Skeletal muscle satellite cell (primary cell): ENCODE measurements at regions not wholly inside any gene's neighbourhood (a gene's known extent, or its start where the extent isn't known, plus 50 kb on each side); places are given as distances from the start of the nearest gene placed in this dataset.

Experiments used
- H3K27me3 ChIP-seq: 2 replicates; pipeline ENCODE4 v1.7.0; 2013; ENCODE audit warnings: low read length; ENCODE audit not compliant: control insufficient read depth, insufficient read depth
- H3K36me3 ChIP-seq: 2 replicates; pipeline ENCODE4 v1.7.0; 2013; ENCODE audit warnings: mild to moderate bottlenecking, control low read depth, low read length; ENCODE audit not compliant: insufficient read depth
- H3K4me1 ChIP-seq: 2 replicates; pipeline ENCODE4 v1.7.0; 2013; ENCODE audit warnings: low read length; ENCODE audit not compliant: control insufficient read depth, insufficient read depth
- H3K4me2 ChIP-seq: 2 replicates; pipeline ENCODE4 v1.7.0; 2013; ENCODE audit warnings: mild to moderate bottlenecking, low read length
- H3K4me3 ChIP-seq: 2 replicates; pipeline ENCODE4 v1.7.0; 2013; ENCODE audit warnings: low read length
- H3K9ac ChIP-seq: 2 replicates; pipeline ENCODE4 v1.7.0; 2013; ENCODE audit warnings: mild to moderate bottlenecking, low read depth, low read length, moderate library complexity
- H3K9me3 ChIP-seq: replicated peaks from 2 replicates; pipeline ENCODE4 v1.7.0; 2013; ENCODE audit warnings: mild to moderate bottlenecking, control low read depth, low read length

DNA sequence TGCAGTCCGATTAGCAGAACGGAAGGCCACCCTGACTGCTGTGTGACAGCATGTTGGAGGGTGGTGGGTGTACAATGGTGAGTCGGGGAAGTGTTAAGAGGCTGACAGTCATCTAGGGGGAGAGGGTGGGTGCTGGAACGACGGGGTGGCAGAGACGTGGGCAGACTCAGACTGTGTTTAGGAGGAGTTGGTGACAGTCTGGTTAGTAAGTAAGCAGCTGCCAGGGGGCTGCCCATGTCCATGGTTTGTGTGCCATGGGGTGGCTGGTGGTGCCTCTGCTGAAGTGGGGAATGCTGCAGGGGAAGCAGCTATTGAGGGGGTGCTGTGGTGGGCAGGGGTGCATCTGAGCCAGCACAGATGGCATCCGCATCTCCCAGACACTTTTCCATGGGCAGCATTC lies 51.3 kb upstream of the BOD1 start:
- Histone ChIP-seq H3K9me3 (no peaks in the 10 kb centered on the region), H3K4me2 (no peak overlapping the region), H3K36me3 (no peaks in the 10 kb centered on the region), H3K9ac (no peak overlapping the region), H3K4me1 (peaks cover 17% of the 10 kb centered on the region), H3K4me3 (no peak overlapping the region), H3K27me3 (peaks cover 12% of the 10 kb centered on the region)

DNA sequence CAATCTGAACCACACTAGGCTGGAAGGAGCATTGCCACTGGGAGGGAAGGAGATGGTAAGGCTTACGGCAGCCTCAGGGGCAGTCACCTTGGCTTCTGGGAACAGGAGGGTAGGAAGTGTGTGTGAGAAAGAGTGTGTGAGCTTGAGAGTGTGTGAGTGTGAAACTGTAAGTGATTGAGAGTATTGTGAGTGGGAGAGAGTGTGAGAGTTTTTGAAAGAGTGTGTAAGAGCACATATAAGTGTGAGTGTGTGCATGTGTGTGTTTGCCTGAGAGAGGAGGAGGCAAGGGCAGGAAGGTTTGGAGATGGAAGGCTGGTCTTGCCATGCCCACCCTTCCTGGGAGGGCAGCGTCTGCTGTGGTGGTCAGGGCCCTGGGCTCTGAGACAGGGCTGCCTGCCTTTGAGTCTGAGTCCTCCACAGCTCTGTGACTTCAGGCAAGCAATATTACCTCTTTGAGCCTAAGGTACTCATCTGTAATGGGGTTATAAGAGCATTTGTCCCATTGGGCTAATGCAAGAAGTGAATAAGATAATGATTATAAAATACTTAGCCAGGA lies 51.9 kb upstream of the BOD1 start:
- Histone ChIP-seq H3K4me3 (no peak overlapping the region), H3K4me1 (peaks cover 17% of the 10 kb centered on the region), H3K9ac (no peak overlapping the region), H3K9me3 (no peaks in the 10 kb centered on the region), H3K27me3 (peaks cover 17% of the 10 kb centered on the region), H3K4me2 (no peak overlapping the region), H3K36me3 (no peaks in the 10 kb centered on the region)

DNA sequence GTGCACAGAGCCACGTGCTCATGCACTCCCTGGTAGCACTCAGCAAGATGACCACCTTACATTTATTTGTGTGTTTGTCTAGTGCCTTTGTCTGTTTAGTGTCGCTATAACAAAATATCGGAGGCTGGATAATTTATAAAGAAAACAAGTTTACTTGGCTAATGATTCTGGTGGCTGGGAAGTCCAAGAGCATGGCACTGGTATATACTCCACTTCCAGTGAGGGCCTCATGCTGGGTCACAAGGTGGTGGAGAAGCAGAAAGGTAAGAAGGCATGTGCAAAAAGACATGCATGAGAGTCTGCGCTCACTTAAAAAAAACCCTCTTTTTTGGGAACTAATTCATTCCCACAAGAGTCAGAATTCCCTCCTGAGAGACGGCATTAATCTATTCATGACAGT lies 52.5 kb upstream of the BOD1 start:
- Histone ChIP-seq H3K36me3 (no peaks in the 10 kb centered on the region), H3K4me1 (peaks cover 17% of the 10 kb centered on the region), H3K9ac (no peak overlapping the region), H3K27me3 (peaks cover 17% of the 10 kb centered on the region), H3K9me3 (no peaks in the 10 kb centered on the region), H3K4me2 (no peak overlapping the region), H3K4me3 (no peak overlapping the region)

DNA sequence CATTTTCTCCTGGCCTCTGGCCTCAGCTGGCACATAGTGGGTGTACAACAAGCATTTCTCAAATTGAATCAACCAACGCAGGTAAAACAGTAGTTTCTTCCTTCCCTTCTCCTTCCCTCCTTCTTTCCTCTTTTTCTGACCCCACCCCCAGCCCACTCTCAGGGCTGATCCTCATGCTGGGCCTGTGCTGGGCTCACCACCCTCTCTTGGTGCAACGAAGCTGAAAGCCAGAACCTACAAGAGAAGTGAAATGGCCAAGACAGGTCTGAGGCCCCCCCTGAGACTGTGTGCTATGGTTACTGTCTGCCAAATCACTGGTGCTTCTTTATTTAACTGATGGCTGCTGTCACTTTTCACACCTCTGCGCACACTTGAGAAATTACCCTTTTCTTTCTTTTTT lies 53.0 kb upstream of the BOD1 start:
- H3K4me1 ChIP-seq: peaks cover 17% of the 10 kb centered on the region
- H3K36me3 ChIP-seq: no peaks in the 10 kb centered on the region
- no peak overlapping the region for H3K9ac ChIP-seq
- H3K4me2 ChIP-seq: no peak overlapping the region
- no peak overlapping the region for H3K4me3 ChIP-seq
- H3K9me3 ChIP-seq: no peaks in the 10 kb centered on the region
- H3K27me3 ChIP-seq: peaks cover 17% of the 10 kb centered on the region

DNA sequence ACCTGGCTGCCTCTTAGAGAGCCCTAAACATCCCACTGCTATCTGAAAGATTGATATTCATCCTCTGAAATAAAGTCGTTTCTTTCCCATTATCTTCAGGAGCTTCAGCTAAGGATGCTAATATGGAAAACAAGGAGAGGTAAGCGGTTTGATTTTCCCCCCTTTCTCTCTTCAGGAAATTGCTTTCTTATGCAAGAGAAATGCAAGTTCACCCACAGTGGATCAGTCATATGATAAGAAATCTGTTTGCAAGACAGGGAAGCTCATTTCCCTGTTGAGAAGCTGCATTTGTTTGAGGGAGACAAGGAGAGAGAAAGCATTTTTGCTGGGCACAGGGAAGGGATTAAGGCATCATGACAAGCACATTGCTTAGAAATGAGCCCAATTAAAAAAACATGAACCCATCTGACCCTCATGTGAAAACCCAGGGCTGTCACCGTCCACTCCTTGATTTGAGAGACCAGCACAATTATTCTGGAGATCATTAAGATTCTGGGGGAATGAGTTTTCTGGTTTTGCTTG lies 53.7 kb upstream of the BOD1 start:
- Histone ChIP-seq H3K27me3 (peaks cover 17% of the 10 kb centered on the region), H3K4me3 (no peak overlapping the region), H3K9ac (no peak overlapping the region), H3K4me2 (peak overlapping the region; percentile 77), H3K36me3 (no peaks in the 10 kb centered on the region), H3K4me1 (peaks cover 17% of the 10 kb centered on the region), H3K9me3 (no peaks in the 10 kb centered on the region)

DNA sequence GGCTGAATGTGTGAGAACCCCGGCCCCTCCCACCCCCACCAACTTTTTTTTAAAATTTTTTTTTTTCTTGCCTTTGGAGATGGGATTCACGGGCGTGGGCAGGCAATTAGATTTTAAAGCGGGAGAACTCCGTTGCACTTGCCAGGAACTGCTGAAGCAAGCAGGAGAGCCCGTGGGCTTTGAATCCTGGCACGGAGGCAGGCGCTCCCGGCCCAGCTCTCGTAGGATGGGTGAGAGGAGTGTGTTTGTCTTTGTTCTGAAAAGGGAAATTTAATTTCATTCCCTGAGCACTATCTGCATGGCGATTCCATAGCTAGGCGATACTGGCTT lies 54.3 kb upstream of the BOD1 start:
- no peak overlapping the region for H3K9ac ChIP-seq
- no peak overlapping the region for H3K4me3 ChIP-seq

DNA sequence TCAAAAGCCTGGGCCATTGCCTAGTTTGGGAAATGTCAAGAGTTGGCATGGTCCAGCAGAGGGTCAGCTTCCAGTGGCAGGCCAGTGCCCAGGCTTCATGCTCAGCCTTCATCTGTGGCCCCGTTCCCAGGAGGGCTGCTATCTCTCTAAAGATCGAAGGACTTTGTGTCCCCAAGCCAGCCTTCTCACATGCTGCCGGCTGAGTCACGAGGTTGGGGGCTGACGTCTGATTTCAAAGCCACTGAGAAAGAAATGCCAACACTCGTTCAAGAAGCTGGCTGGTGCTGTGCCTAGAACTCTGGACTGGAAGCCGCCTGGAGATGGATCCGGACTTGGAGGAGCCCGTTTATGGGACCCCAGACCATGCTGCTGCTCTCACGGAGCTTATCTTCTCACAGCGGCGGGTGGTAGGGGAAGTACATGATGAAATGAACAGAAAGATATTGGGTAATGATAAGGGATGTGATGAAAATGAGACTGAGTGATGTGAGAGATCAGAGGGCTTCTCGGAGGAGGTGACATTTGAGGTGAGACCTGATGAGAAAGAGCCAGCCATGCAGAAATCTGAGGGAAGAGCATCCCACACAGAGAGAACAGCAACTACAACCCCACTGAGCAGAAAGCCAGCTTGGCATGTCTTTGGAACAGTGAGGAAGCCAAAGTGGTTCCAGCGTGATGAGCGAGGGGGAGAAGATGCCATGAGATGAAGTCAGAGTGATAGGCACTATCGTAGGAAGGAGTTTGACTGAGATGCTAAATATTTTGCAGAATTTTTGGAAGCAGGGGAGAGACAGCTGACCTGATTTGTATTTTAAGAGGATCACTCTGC lies 54.9 kb upstream of the BOD1 start:
- Histone ChIP-seq H3K9ac (no peak overlapping the region), H3K4me3 (peak overlapping the region; percentile 12), H3K36me3 (no peaks in the 10 kb centered on the region), H3K9me3 (no peaks in the 10 kb centered on the region), H3K4me2 (peak overlapping the region; percentile 77), H3K4me1 (peaks cover 17% of the 10 kb centered on the region), H3K27me3 (peaks cover 17% of the 10 kb centered on the region)

More for the DNA sequence above, 54.3 kb upstream of the BOD1 start:
- peak overlapping the region; percentile 77 for H3K4me2 ChIP-seq
- H3K36me3 ChIP-seq: no peaks in the 10 kb centered on the region
- H3K9me3 ChIP-seq: no peaks in the 10 kb centered on the region
- H3K4me1 ChIP-seq: peaks cover 17% of the 10 kb centered on the region
- peaks cover 17% of the 10 kb centered on the region for H3K27me3 ChIP-seq

DNA sequence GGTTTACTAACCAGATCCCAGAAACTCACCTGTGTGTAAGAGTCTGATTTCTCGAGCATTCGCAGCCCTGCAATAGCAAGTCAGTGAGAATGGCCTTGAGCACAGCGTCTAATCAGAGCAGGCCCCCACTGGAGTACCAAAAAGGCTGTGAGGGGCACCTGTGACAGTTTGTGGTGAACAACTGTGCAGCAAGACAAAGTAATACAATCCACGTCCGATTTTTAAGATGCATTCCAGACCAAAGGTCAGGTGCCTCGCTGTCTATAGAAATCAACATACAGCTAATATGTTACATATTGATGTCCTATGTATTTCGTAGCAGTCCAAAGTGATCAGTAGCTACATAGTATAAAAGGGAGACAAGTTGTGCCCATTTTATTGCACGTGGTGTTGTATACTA lies 55.7 kb upstream of the BOD1 start:
- Histone ChIP-seq H3K4me1 (peaks cover 17% of the 10 kb centered on the region), H3K4me2 (no peak overlapping the region), H3K27me3 (peaks cover 17% of the 10 kb centered on the region), H3K9ac (no peak overlapping the region), H3K36me3 (no peaks in the 10 kb centered on the region), H3K9me3 (no peaks in the 10 kb centered on the region), H3K4me3 (no peak overlapping the region)

DNA sequence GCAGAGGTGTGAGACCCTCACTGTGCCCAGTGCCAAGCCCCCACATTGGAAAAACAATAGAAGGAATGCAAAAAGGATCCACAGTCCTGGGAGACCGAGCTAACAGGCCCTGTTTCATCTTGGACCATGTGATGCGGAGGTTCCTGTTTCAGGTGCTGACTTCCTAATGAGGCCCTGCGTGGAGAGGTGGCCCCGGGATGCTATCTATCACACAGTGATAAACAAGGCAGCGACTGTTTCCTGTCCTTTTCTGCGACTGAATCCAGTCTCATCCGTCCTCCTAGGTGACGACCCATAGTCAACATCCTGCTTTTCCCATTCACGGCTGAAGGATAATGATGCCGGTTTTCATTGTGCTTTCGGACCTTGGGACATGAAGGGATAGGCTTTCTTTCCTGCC lies 56.4 kb upstream of the BOD1 start:
- no peak overlapping the region for H3K4me2 ChIP-seq
- H3K9me3 ChIP-seq: no peaks in the 10 kb centered on the region
- H3K27me3 ChIP-seq: peaks cover 17% of the 10 kb centered on the region
- H3K4me1 ChIP-seq: peaks cover 17% of the 10 kb centered on the region
- no peaks in the 10 kb centered on the region for H3K36me3 ChIP-seq
- no peak overlapping the region for H3K4me3 ChIP-seq
- no peak overlapping the region for H3K9ac ChIP-seq

DNA sequence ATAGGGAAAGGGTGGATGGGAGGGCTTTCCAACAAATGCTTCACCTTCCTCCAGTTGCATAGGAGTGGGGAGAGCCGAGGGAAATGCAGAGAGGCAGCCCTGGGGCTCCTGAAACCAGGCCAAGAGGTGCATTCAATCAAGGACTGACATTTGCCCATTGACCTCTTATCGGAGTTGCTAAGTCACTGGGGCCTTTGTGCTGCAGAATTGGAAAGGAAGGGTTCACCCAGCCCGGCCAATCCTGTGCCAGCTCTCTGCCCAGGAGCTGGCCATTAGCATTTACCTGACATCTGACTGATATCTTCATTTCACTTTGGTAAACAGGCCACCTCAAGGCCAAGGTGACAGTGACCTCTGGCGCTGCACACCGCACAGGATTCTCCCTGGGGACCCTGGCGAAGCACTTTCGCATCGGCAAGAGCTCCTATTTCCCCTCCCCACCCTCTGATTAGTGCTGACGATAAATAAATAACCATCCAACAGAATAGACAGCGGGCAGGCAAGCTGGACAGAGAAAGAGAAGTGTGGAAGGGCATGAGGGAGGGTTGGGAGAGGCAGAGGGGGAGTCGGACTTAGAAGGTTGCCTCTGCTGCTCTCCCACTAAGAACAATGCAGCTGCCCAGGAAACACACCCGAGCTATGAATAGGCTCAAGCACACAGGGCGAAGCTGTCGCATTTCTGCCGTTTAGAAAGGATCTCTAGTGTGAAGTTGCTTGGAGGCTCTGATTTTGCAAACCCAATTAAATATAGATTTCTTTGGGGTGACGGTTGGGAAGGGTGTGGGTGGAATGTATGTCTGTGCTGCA lies 57.0 kb upstream of the BOD1 start:
- H3K36me3 ChIP-seq: no peaks in the 10 kb centered on the region
- H3K4me2 ChIP-seq: no peak overlapping the region
- H3K4me3 ChIP-seq: no peak overlapping the region
- H3K9ac ChIP-seq: no peak overlapping the region
- H3K9me3 ChIP-seq: no peaks in the 10 kb centered on the region
- H3K27me3 ChIP-seq: peaks cover 17% of the 10 kb centered on the region
- H3K4me1 ChIP-seq: peaks cover 17% of the 10 kb centered on the region

DNA sequence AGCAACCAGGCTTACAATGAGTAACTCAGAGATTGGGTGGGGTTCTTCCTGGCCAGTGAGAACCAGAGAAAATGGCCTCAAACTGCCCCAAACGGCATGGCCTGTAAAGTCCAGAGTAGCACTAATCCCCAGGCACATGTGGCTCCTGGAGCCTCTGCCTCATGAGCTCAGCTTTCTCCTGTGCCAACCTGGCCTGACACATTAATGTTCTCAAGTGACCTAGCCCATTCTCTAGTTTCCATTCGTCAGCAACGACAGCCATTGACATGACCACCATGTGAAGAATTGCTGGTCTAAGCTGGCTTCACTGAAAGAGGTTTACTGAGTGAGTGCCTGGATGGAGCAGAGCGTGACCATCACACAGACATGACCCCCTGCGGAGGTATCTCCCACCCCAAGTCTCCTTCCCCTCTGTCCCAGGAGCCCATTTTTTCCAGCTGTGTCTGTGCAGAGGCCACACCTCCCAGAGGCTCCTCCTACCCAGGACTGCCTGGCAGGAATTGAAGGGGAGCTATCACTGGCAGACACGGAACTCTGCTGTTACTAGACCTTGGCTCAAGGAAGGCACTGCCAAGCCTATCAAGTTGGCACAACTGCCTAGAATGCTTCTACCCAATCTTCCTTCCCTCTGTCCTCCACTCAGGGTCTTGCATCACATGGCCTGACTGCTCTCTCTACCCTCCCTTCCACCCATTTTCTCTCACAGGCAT lies 59.0 kb upstream of the BOD1 start:
- H3K9ac ChIP-seq: no peak overlapping the region
- no peaks in the 10 kb centered on the region for H3K9me3 ChIP-seq
- H3K36me3 ChIP-seq: no peaks in the 10 kb centered on the region
- H3K4me2 ChIP-seq: no peak overlapping the region
- H3K4me1 ChIP-seq: peaks cover 12% of the 10 kb centered on the region
- peaks cover 17% of the 10 kb centered on the region for H3K27me3 ChIP-seq
- no peak overlapping the region for H3K4me3 ChIP-seq
